HEK293 (cell line): ENCODE measurements at regions not wholly inside any gene's neighbourhood (a gene's known extent, or its start where the extent isn't known, plus 50 kb on each side); places are given as distances from the start of the nearest gene placed in this dataset.
A peak's percentile ranks its signal among the peaks of the same experiment; 100 is the strongest.

ENCODE experiments used
- ATF2 ChIP-seq: fragments of 450-650 bp; formaldehyde crosslinking; IDR thresholded peaks from 2 replicates; pipeline ENCODE4 v1.5.1; 2016; ENCODE audit warnings: missing biosample characterization, missing genetic modification characterization, low read depth
- HOXA7 ChIP-seq: sonication (generic); formaldehyde crosslinking; IDR thresholded peaks from 2 replicates; pipeline ENCODE4 v1.8.1; 2022; ENCODE audit warnings: missing genetic modification reagents, borderline replicate concordance
- HOXC10 ChIP-seq: sonication (generic); formaldehyde crosslinking; IDR thresholded peaks from 2 replicates; pipeline ENCODE4 v1.8.1; 2023; ENCODE audit warnings: mild to moderate bottlenecking, missing genetic modification reagents
- OSR2 ChIP-seq: fragments of 450-650 bp; formaldehyde crosslinking; IDR thresholded peaks from 2 replicates; pipeline ENCODE4 v1.5.1; 2016; ENCODE audit warnings: missing biosample characterization, missing genetic modification characterization
- RBAK ChIP-seq: fragments of 450-650 bp; formaldehyde crosslinking; IDR thresholded peaks from 2 replicates; pipeline ENCODE4 v1.5.1; 2016; ENCODE audit warnings: missing biosample characterization, missing genetic modification characterization
- SCRT2 ChIP-seq: fragments of 450-650 bp; formaldehyde crosslinking; IDR thresholded peaks from 2 replicates; pipeline ENCODE4 v1.5.1; 2016; ENCODE audit warnings: missing biosample characterization, missing genetic modification characterization
- SP7 ChIP-seq: fragments of 450-650 bp; formaldehyde crosslinking; IDR thresholded peaks from 2 replicates; pipeline ENCODE4 v1.5.1; 2016; ENCODE audit warnings: missing biosample characterization, missing genetic modification characterization
- TCF7L2 ChIP-seq: IDR thresholded peaks from 2 replicates; pipeline ENCODE4 v1.6.1; 2011; ENCODE audit warnings: low read depth, mild to moderate bottlenecking, inconsistent platforms, low read length, moderate library complexity, borderline replicate concordance
- TRIM28 ChIP-seq: IDR thresholded peaks from 2 replicates; pipeline ENCODE4 v1.6.1; 2011; ENCODE audit warnings: low read length, control low read depth, borderline replicate concordance
- WT1 ChIP-seq: fragments of 450-650 bp; formaldehyde crosslinking; IDR thresholded peaks from 2 replicates; pipeline ENCODE4 v1.5.1; 2016; ENCODE audit warnings: missing biosample characterization, missing genetic modification characterization
- YY2 ChIP-seq: fragments of 450-650 bp; formaldehyde crosslinking; IDR thresholded peaks from 2 replicates; pipeline ENCODE4 v1.5.1; 2016; ENCODE audit warnings: missing biosample characterization, missing genetic modification characterization
- ZBTB11 ChIP-seq: fragments of 450-650 bp; formaldehyde crosslinking; conservative IDR thresholded peaks from 2 replicates; pipeline ENCODE4 v1.5.1; 2016; ENCODE audit warnings: low read depth, missing biosample characterization, missing genetic modification characterization
- ZFHX2 ChIP-seq: fragments of 450-650 bp; formaldehyde crosslinking; conservative IDR thresholded peaks from 2 replicates; pipeline ENCODE4 v1.5.1; 2016; ENCODE audit warnings: missing biosample characterization, missing genetic modification characterization
- ZFP37 ChIP-seq: fragments of 450-650 bp; formaldehyde crosslinking; IDR thresholded peaks from 2 replicates; pipeline ENCODE4 v1.5.1; 2016; ENCODE audit warnings: missing biosample characterization, missing genetic modification characterization
- ZFP41 ChIP-seq: fragments of 450-650 bp; formaldehyde crosslinking; IDR thresholded peaks from 2 replicates; pipeline ENCODE4 v1.5.1; 2016; ENCODE audit warnings: missing biosample characterization, missing genetic modification characterization, borderline replicate concordance
- ZNF114 ChIP-seq: fragments of 450-650 bp; formaldehyde crosslinking; IDR thresholded peaks from 2 replicates; pipeline ENCODE4 v1.5.0; 2017; ENCODE audit warnings: missing biosample characterization, missing genetic modification characterization
- ZNF121 ChIP-seq: fragments of 450-650 bp; formaldehyde crosslinking; IDR thresholded peaks from 2 replicates; pipeline ENCODE4 v1.5.1; 2016; ENCODE audit warnings: missing biosample characterization, missing genetic modification characterization
- ZNF157 ChIP-seq: fragments of 450-650 bp; formaldehyde crosslinking; IDR thresholded peaks from 2 replicates; pipeline ENCODE4 v1.5.1; 2016; ENCODE audit warnings: missing biosample characterization, missing genetic modification characterization
- ZNF2 ChIP-seq: fragments of 450-650 bp; formaldehyde crosslinking; IDR thresholded peaks from 2 replicates; pipeline ENCODE4 v1.5.1; 2016; ENCODE audit warnings: missing biosample characterization, missing genetic modification characterization
- ZNF214 ChIP-seq: fragments of 450-650 bp; formaldehyde crosslinking; IDR thresholded peaks from 2 replicates; pipeline ENCODE4 v1.5.1; 2017; ENCODE audit warnings: missing biosample characterization, mild to moderate bottlenecking, missing genetic modification characterization, borderline replicate concordance
- ZNF221 ChIP-seq: fragments of 450-650 bp; formaldehyde crosslinking; IDR thresholded peaks from 2 replicates; pipeline ENCODE4 v1.5.1; 2017; ENCODE audit warnings: missing biosample characterization, missing genetic modification characterization, borderline replicate concordance
- ZNF23 ChIP-seq: fragments of 450-650 bp; formaldehyde crosslinking; IDR thresholded peaks from 2 replicates; pipeline ENCODE4 v1.5.1; 2016; ENCODE audit warnings: missing biosample characterization, missing genetic modification characterization, borderline replicate concordance
- ZNF292 ChIP-seq: fragments of 450-650 bp; formaldehyde crosslinking; IDR thresholded peaks from 2 replicates; pipeline ENCODE4 v1.5.1; 2016; ENCODE audit warnings: low read depth, missing biosample characterization, missing genetic modification characterization, borderline replicate concordance
- ZNF311 ChIP-seq: fragments of 450-650 bp; formaldehyde crosslinking; IDR thresholded peaks from 2 replicates; pipeline ENCODE4 v1.5.1; 2017; ENCODE audit warnings: missing biosample characterization, missing genetic modification characterization, borderline replicate concordance
- ZNF473 ChIP-seq: fragments of 450-650 bp; formaldehyde crosslinking; IDR thresholded peaks from 2 replicates; pipeline ENCODE4 v1.5.1; 2017; ENCODE audit warnings: missing biosample characterization, missing genetic modification characterization
- ZNF510 ChIP-seq: fragments of 450-650 bp; formaldehyde crosslinking; IDR thresholded peaks from 2 replicates; pipeline ENCODE4 v1.5.1; 2018; ENCODE audit warnings: mild to moderate bottlenecking, missing genetic modification characterization, missing biosample characterization; ENCODE audit not compliant: insufficient replicate concordance
- ZNF571 ChIP-seq: fragments of 450-650 bp; formaldehyde crosslinking; IDR thresholded peaks from 2 replicates; pipeline ENCODE4 v1.5.0; 2017; ENCODE audit warnings: missing biosample characterization, missing genetic modification characterization
- ZNF639 ChIP-seq: fragments of 450-650 bp; formaldehyde crosslinking; IDR thresholded peaks from 2 replicates; pipeline ENCODE4 v1.5.1; 2016; ENCODE audit warnings: missing biosample characterization, missing genetic modification characterization
- ZNF658 ChIP-seq: fragments of 450-650 bp; formaldehyde crosslinking; IDR thresholded peaks from 2 replicates; pipeline ENCODE4; 2016; ENCODE audit warnings: missing biosample characterization, missing genetic modification characterization
- ZNF670 ChIP-seq: fragments of 450-650 bp; formaldehyde crosslinking; IDR thresholded peaks from 2 replicates; pipeline ENCODE4 v1.5.1; 2016; ENCODE audit warnings: missing biosample characterization, missing genetic modification characterization, low read depth
- ZNF692 ChIP-seq: fragments of 450-650 bp; formaldehyde crosslinking; IDR thresholded peaks from 2 replicates; pipeline ENCODE4 v1.5.1; 2016; ENCODE audit warnings: missing biosample characterization, missing genetic modification characterization
- ZNF791 ChIP-seq: fragments of 450-650 bp; formaldehyde crosslinking; IDR thresholded peaks from 2 replicates; pipeline ENCODE4 v1.5.1; 2016; ENCODE audit warnings: missing biosample characterization, missing genetic modification characterization
- ZSCAN18 ChIP-seq: fragments of 450-650 bp; formaldehyde crosslinking; IDR thresholded peaks from 2 replicates; pipeline ENCODE4 v1.5.1; 2016; ENCODE audit warnings: missing biosample characterization, missing genetic modification characterization

GRCh38 chr4:110904435-110905065 is 281.7 kb upstream of the PITX2 start (continued):
- TF ChIP-seq ZNF23 (tag by site-specific recombination) (no peak), ZNF121 (tag by site-specific recombination) (0 out of 2 replicates have a peak, but pooled peaks have one; percentile 26), ZNF157 (no peak), ZSCAN18 (tag by site-specific recombination) (no peak), ZNF311 (tag by site-specific recombination) (no peak), ZNF639 (peak; percentile 94), ZNF292 (tag by site-specific recombination) (no peak), ZFP41 (tag by site-specific recombination) (no peak), OSR2 (tag by site-specific recombination) (peak; percentile 97), ZFP37 (tag by site-specific recombination) (0 out of 2 replicates have a peak, but pooled peaks have one; percentile 33), ATF2 (peak; percentile 75), WT1 (peak; percentile 93), ZBTB11 (tag by site-specific recombination) (no peak), ZNF510 (tag by site-specific recombination) (no peak), ZNF473 (no peak), SP7 (tag by site-specific recombination) (peak; percentile 93), TRIM28 (peak; percentile 89), ZNF214 (tag by site-specific recombination) (peak; percentile 29; the same call in 1 of the 2 replicates), ZNF658 (tag by site-specific recombination) (no peak), ZNF692 (0 out of 2 replicates have a peak, but pooled peaks have one; percentile 47), ZNF791 (tag by site-specific recombination) (no peak), ZFHX2 (tag by site-specific recombination) (no peak), SCRT2 (tag by site-specific recombination) (peak; percentile 21; the same call in 1 of the 2 replicates), ZNF114 (tag by site-specific recombination) (no peak), RBAK (tag by site-specific recombination) (no peak), ZNF571 (tag by site-specific recombination) (no peak), YY2 (tag by site-specific recombination) (no peak), HOXA7 (CRISPR knock-in tag) (no peak), ZNF221 (peak; percentile 52; the same call in 1 of the 2 replicates), TCF7L2 (peak; percentile 99), ZNF670 (tag by site-specific recombination) (no peak), ZNF2 (tag by site-specific recombination) (peak; percentile 92), HOXC10 (CRISPR knock-in tag) (no peak)
